Immature natural killer cell (primary cell): ENCODE measurements at regions not wholly inside any gene's neighbourhood (a gene's known extent, or its start where the extent isn't known, plus 50 kb on each side); places are given as distances from the start of the nearest gene placed in this dataset.
"Not testable (repeated sequence)": the region's sequence is repeated elsewhere in the genome, so short reads cannot be mapped to it uniquely, and the experiment has no call there.

Experiments
- DNase-seq, 3 donors: peaks; one replicate each; pipeline ENCODE4 v3.0.0; 2022; ENCODE audit warnings: mixed read lengths in 1 of 3
- H3K27ac Mint-ChIP-seq, 6 donors: one replicate each; pipeline ENCODE4 v1.8.0; 2020; ENCODE audit warnings: mixed read lengths in 6 of 6, mild to moderate bottlenecking in 5 of 6, inconsistent platforms in 4 of 6, moderate library complexity in 3 of 6
- H3K27me3 Mint-ChIP-seq, 3 donors: one replicate each; pipeline ENCODE4 v1.8.0; 2020 to 2021; ENCODE audit warnings: low read depth in 3 of 3, mild to moderate bottlenecking in 3 of 3, mixed read lengths in 3 of 3, moderate library complexity in 3 of 3, inconsistent platforms in 1 of 3
- H3K36me3 Mint-ChIP-seq, 3 donors: one replicate each; pipeline ENCODE4 v1.8.0; 2020; ENCODE audit warnings: mixed read lengths in 3 of 3, inconsistent platforms in 2 of 3, mild to moderate bottlenecking in 2 of 3
- H3K4me1 Mint-ChIP-seq, 2 donors: one replicate each; pipeline ENCODE4 v1.8.0; 2020; ENCODE audit warnings: inconsistent platforms in 2 of 2, mild to moderate bottlenecking in 2 of 2, mixed read lengths in 2 of 2, moderate library complexity in 1 of 2
- H3K4me3 Mint-ChIP-seq, 5 donors: one replicate each; pipeline ENCODE4 v1.8.0; 2020; ENCODE audit warnings: mild to moderate bottlenecking in 5 of 5, mixed read lengths in 5 of 5, inconsistent platforms in 3 of 5, moderate library complexity in 3 of 5
- H3K9me3 Mint-ChIP-seq, 6 donors: one replicate each; pipeline ENCODE4 v1.8.0; 2020; ENCODE audit warnings: mild to moderate bottlenecking in 6 of 6, mixed read lengths in 6 of 6, inconsistent platforms in 4 of 6, moderate library complexity in 3 of 6

DNA sequence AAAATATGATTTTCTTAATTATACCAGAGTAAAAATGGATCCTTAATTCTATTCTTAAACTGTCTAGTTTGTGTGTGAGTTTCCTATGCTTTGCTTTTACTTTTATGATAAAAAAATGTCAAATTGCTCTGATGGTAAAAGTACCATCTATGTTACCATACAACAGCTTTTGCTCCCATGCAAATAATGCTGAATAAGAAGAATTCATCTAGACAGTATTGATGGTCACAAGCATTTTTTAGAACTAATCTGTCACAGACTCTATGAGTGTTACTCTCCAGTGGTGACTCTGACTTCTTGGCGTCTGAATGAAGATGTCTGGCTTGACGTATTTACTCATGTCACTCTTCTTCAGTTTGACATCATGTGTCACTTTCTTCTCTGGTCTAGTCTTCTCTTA, 608.1 kb upstream of the RORB start:
- Mint-ChIP-seq H3K4me3 (no peak overlapping the region), H3K4me1 (no peaks in the 10 kb centered on the region), H3K27ac (no peak overlapping the region), H3K9me3 (peaks cover 0 to 7% (median 0%) of the 10 kb centered on the region in 6 donors), H3K27me3 (peaks cover 0 to 2% (median 2%) of the 10 kb centered on the region in 3 donors), H3K36me3 (no peaks in the 10 kb centered on the region)
- DNase-seq = no peak

DNA sequence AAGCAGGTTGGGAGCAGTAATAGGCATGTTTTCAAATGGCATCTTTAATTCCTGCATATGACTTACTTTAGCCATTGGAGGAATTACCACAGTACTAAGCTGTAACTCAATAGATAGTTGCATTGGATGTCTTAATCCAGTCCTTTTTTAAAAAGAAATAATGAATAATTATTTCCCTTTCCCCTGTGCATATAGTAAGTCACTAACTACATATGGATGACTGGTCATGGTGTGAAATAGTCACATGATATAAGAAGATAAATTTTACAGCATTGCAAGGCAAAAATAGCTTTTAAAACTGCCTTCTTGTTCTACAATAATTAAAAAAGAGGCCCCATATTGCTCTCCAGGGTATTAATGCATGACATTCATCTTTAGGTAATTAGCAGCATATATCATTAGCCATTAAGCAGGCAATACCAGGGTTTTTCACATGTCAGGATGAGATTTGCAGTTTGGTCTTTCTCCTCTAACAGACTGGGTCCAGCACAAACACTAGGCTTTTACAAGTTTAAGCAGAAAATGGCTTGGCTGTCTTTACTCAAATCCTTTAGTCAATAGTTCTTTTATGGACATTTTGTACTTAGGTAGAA, 606.4 kb upstream of the RORB start:
- Mint-ChIP-seq H3K36me3 (no peaks in the 10 kb centered on the region), H3K9me3 (peaks cover 0 to 6% (median 0%) of the 10 kb centered on the region in 6 donors), H3K27ac (no peak overlapping the region), H3K4me1 (no peaks in the 10 kb centered on the region), H3K4me3 (no peak overlapping the region), H3K27me3 (peaks cover 0 to 2% (median 2%) of the 10 kb centered on the region in 3 donors)
- DNase-seq = no peak

DNA sequence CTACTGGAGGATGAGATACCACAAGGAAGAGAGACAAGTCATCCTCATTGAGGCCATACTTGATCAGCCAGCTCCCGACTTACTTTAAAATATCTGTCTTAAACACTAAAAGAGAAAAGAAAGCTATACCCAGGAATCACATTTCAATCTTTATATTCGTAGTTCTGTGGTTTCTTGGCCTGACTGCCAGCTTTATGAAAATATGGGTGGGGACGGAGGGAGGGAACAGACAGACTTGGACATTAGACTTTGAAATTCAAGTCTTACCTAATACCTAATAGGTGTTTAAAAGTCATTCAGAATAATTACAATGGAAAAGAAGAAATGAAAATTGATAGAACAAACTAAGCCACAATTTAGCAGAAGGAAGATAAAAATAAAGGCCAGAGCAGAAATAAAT, 604.8 kb upstream of the RORB start:
- peaks cover 0 to 10% (median 0%) of the 10 kb centered on the region in 6 donors for H3K9me3 Mint-ChIP-seq
- no peak overlapping the region for H3K4me3 Mint-ChIP-seq
- no peaks in the 10 kb centered on the region for H3K4me1 Mint-ChIP-seq
- no peak for DNase-seq
- H3K27me3 Mint-ChIP-seq = peaks cover 0 to 2% (median 2%) of the 10 kb centered on the region in 3 donors
- peak overlapping the region in 1 of 6 donors; percentile 11 for H3K27ac Mint-ChIP-seq
- H3K36me3 Mint-ChIP-seq = no peaks in the 10 kb centered on the region

DNA sequence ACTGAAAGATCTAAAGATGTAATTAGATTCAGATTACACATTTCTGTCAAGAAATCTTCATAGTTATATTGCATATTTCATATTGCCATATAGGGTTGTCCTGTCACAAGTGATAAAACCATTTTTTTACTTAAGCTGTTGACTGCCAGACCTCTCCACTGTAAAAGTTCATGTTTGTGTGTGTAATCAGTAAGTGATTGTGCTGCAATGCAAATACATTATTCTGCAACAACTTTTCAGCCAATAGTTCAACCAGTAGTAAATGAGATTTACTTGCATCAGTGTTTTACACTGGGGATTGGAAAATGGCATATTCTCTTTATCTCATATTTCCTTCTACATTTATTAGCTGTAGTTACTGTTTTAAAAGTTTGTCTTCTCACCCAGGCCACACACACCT, 603.9 kb upstream of the RORB start:
- Mint-ChIP-seq H3K4me3 (no peak overlapping the region), H3K9me3 (peaks cover 0 to 10% (median 0%) of the 10 kb centered on the region in 6 donors)
- DNase-seq = no peak

DNA sequence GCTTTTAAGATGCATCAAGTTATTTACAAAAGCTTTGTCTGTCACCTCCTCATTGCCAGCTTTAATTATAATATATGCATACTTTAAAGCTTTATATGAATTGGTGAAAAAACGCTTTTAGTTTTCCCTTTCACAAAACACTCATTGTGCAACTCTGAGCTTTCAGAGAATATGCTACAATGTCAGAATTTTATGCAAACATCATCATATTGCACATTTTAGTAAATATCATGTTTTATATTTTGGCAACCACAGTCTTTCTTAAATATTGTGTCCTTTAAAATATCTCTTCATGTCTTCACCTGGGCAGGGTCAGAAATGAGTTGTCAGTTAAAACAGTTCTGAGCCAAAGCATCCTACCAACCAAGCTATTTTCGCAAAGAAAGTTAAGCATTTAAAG, 601.1 kb upstream of the RORB start:
- H3K27ac Mint-ChIP-seq = no peak overlapping the region
- H3K9me3 Mint-ChIP-seq = peaks cover 0 to 15% (median 0%) of the 10 kb centered on the region in 6 donors
- no peak overlapping the region for H3K4me3 Mint-ChIP-seq
- H3K4me1 Mint-ChIP-seq = no peaks in the 10 kb centered on the region
- no peaks in the 10 kb centered on the region for H3K36me3 Mint-ChIP-seq
- H3K27me3 Mint-ChIP-seq = peaks cover 2% of the 10 kb centered on the region in 3 donors
- no peak for DNase-seq

More for the DNA sequence above, 603.9 kb upstream of the RORB start:
- Mint-ChIP-seq H3K36me3 (no peaks in the 10 kb centered on the region), H3K27me3 (peaks cover 0 to 2% (median 2%) of the 10 kb centered on the region in 3 donors), H3K4me1 (no peaks in the 10 kb centered on the region), H3K27ac (no peak overlapping the region)

DNA sequence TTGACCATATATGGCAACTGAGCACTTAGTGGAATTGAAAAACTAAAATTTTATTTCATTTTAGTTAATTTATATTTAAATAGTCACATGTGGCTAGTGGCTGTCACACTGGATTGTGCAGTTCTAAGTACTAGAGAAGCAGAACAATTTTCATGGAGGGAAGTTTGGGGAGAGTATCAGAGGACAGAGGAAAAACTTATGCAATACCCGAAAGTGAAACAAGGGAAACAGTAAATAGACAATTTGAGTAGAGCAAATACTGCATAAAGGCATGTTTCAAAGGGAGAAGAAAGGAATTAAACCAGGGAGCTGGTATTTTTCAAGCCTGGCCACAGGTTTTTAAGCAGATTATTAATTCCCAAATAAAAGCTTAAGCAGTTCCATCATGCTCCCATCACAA, 590.5 kb upstream of the RORB start:
- no peak for DNase-seq
- H3K27me3 Mint-ChIP-seq = peaks cover 0 to 4% (median 0%) of the 10 kb centered on the region in 3 donors
- no peak overlapping the region for H3K4me3 Mint-ChIP-seq
- no peaks in the 10 kb centered on the region for H3K4me1 Mint-ChIP-seq
- peaks cover 0 to 4% (median 0%) of the 10 kb centered on the region in 6 donors for H3K9me3 Mint-ChIP-seq
- H3K27ac Mint-ChIP-seq = no peak overlapping the region
- no peaks in the 10 kb centered on the region for H3K36me3 Mint-ChIP-seq

DNA sequence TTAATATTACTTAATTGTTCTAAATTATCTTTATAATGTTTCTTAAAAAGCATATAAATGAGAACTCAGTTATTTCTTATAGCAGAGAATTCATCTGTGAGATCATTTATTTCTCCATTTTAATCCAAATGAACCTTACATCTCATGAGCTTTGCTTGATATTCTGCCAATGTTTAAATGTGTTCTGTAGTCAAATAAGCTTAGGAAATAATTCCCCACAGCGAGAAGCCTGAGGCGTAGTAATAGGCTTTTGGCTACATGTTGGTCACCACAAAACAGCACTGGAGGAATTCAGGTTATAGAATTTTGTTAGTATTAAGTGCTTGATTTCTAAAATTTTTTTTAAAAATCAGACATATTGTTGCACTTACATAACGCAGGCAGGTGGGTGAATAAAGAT, 585.3 kb upstream of the RORB start:
- H3K4me1 Mint-ChIP-seq = no peaks in the 10 kb centered on the region
- H3K27me3 Mint-ChIP-seq = no peaks in the 10 kb centered on the region
- H3K9me3 Mint-ChIP-seq = no peaks in the 10 kb centered on the region
- DNase-seq = no peak
- H3K4me3 Mint-ChIP-seq = no peak overlapping the region
- no peak overlapping the region for H3K27ac Mint-ChIP-seq
- H3K36me3 Mint-ChIP-seq = no peaks in the 10 kb centered on the region

DNA sequence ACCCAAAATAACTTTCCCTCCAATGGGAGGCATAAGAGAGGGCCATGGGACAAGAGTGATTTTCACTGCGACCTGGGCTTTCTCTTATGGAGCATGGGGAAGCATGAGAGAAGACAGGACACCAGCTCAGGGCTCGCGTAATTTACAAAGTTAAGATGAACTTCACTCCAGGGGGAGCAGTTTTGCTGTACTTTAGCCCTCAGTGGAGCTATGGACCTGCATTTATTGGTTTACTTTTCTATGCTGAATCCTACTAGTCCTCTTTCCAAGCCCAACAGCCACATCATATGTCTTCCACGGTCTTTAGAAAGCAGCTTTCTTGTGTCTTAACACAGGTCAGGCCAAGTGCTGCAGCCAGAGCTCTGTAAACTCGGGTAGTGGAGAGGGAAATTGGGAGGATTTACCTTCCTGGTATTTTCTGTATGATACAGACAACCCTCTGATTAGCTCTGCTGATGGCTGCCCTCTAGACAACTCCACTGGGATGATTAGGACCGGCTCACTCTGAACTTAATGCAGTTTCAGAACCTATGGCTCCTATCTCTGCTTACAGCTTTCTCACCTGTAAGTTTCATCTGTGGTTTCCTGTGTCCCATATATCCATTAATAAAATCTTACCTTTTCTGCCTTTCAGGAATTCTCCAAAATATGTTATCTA, 581.0 kb upstream of the RORB start:
- Mint-ChIP-seq H3K9me3 (no peaks in the 10 kb centered on the region), H3K27me3 (peaks cover 0 to 3% (median 0%) of the 10 kb centered on the region in 3 donors), H3K36me3 (no peaks in the 10 kb centered on the region), H3K4me3 (no peak overlapping the region), H3K4me1 (no peaks in the 10 kb centered on the region), H3K27ac (no peak overlapping the region)
- DNase-seq = no peak

DNA sequence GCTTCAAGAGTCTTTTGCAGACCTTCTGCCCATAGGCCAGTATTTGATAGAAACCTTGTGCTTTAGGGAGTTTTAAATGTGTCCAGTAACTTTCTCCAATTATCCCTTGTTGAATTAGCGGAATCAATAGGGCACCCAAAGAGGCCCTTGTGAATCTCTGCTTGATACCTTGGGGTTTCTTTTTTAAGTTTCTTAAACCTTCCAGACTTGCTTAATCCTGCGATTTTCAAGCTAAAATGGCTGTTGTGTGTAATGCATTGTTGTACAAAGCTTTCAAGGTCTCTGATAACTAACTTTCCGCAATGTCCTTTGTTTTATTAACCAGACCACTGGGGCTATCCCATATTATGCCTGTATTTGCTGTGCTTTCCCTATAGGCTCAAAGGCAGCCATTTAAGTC, 577.4 kb upstream of the RORB start:
- DNase-seq = no peak
- Mint-ChIP-seq H3K27ac (no peak overlapping the region), H3K4me3 (no peak overlapping the region), H3K4me1 (no peaks in the 10 kb centered on the region), H3K9me3 (no peaks in the 10 kb centered on the region), H3K27me3 (peaks cover 0 to 4% (median 3%) of the 10 kb centered on the region in 3 donors), H3K36me3 (no peaks in the 10 kb centered on the region)

DNA sequence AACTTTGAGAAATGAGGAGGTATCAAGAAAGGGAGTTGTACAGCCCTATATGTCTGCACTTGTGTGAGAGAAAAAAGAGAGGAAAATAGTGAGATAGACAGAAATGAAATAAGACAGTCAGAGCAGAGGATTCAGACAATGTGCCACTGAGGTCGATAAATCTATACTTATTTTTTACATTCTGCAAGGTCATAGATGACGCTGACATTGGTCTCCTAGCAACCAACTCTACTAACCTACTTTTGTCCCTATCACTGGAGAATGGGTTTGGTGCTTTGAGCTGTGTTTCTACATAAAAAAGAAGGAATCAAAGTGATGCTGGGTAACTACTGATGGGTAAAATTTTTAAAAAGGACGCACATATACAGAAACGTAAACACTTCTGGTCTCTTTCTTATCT, 573.3 kb upstream of the RORB start:
- Mint-ChIP-seq H3K27ac (no peak overlapping the region), H3K27me3 (peaks cover 0 to 4% (median under 1%) of the 10 kb centered on the region in 3 donors), H3K36me3 (no peaks in the 10 kb centered on the region), H3K9me3 (no peaks in the 10 kb centered on the region), H3K4me3 (no peak overlapping the region), H3K4me1 (no peaks in the 10 kb centered on the region)
- no peak for DNase-seq

DNA sequence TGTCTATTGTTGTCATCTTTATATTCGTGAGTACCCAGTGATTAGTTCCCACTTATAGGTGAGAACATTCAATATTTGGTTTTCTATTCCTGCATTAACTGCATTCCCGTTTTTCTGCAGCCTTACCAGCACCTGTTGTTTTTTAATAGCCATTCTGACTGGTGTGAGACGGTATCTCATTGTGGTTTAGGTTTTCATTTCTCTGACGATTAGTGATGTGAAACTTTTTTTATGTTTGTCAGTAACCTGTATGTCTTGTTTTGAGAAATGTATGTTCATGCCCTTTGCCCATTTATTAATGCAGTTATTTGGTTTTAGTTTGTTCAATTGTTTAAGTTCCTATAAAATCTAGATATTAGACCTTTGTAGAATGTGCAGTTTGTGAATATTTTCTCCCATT, 546.0 kb upstream of the RORB start:
- H3K36me3 Mint-ChIP-seq = no peaks in the 10 kb centered on the region
- no peaks in the 10 kb centered on the region for H3K4me1 Mint-ChIP-seq
- no peak overlapping the region for H3K4me3 Mint-ChIP-seq
- H3K27me3 Mint-ChIP-seq = peaks cover 0 to 4% (median 0%) of the 10 kb centered on the region in 3 donors
- no peak for DNase-seq
- peaks cover 0 to 13% (median 1%) of the 10 kb centered on the region in 6 donors for H3K9me3 Mint-ChIP-seq
- no peak overlapping the region for H3K27ac Mint-ChIP-seq

DNA sequence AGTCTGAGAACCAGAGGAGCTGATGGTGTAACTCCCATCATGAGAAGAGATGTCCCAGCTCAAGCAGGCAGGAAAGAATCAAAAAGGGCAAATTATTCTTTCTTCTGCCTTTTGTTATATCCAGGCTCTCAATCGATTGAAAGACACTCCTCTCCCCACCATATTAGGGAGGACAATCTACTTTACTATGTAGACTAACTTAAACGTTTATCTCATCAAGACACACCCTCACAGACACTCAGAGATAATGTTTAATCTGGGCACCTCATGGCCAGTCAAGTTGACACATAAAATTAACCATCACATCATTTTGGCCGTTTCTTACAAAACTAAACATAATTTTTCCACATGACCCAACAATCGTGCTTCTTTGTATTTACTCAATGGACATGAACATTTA, 534.3 kb upstream of the RORB start:
- peaks cover 0 to 8% (median 0%) of the 10 kb centered on the region in 6 donors for H3K9me3 Mint-ChIP-seq
- H3K36me3 Mint-ChIP-seq = no peaks in the 10 kb centered on the region
- H3K27ac Mint-ChIP-seq = no peak overlapping the region
- H3K4me3 Mint-ChIP-seq = no peak overlapping the region
- no peaks in the 10 kb centered on the region for H3K4me1 Mint-ChIP-seq
- peaks cover 0 to 2% (median 0%) of the 10 kb centered on the region in 3 donors for H3K27me3 Mint-ChIP-seq
- DNase-seq = no peak

DNA sequence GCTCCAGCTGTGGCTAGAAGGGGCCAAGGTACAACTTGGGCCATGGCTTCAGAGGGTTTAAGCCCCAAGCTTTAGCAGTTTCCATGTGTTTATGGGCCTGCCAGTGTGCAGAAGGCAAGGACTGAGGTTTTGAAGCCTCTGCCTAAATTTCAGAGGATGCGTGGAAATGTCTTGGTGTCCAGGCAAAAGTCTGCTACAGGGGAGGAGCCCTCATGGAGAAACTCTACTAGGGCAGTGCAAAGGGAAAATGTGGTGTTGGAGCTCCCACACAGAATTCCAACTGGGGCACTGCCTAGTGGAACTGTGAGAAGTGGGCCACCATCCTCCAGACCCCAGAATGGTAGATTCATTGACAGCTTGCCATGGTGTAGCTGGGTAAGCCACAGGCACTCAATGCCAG, 527.2 kb upstream of the RORB start:
- Mint-ChIP-seq H3K4me3 (no peak overlapping the region), H3K36me3 (peaks cover 0 to 6% (median 5%) of the 10 kb centered on the region in 3 donors), H3K9me3 (peaks cover 0 to 18% (median 2%) of the 10 kb centered on the region in 6 donors), H3K27me3 (peaks cover 0 to 2% (median 1%) of the 10 kb centered on the region in 3 donors), H3K4me1 (no peaks in the 10 kb centered on the region), H3K27ac (no peak overlapping the region)
- no peak for DNase-seq

DNA sequence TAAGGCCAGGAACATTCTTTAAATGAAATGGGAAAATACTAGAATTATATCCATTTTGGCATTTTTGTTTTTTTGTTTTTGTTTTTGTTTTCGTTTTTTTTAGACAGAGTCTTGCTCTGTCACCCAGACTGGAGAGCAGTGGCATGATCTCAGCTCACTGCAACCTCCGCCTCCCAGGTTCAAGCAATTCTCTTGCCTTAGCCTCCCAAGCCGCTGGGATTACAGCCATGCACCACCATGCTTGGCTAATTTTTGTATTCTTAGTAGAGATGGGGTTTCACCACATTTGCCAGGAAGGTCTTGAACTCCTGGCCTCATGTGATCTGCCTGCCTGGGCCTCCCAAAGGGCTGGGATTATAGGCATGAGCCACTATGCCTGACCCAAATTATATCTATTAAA, 520.7 kb upstream of the RORB start:
- H3K4me1 Mint-ChIP-seq, H3K4me3 Mint-ChIP-seq, H3K36me3 Mint-ChIP-seq, H3K27me3 Mint-ChIP-seq, H3K27ac Mint-ChIP-seq, H3K9me3 Mint-ChIP-seq, DNase-seq: not testable (repeated sequence)

DNA sequence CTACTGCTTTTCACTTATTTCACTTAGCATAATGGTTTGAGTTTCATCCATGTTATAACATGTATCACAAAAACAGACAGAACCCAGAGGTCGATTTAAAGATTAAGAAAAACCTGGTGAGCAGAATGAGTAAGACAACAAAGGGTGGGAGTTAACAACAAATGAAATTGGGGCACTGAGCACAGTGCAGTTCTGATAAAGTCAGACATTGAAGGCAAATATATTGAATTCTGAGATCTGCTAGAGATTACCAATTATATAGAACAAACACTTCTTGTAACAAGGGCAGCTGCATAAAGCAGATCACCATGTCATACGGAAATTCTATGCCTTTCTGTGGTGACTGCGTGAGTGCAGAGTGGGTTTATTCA, 517.3 kb upstream of the RORB start:
- no peaks in the 10 kb centered on the region for H3K4me1 Mint-ChIP-seq
- no peaks in the 10 kb centered on the region for H3K9me3 Mint-ChIP-seq
- no peaks in the 10 kb centered on the region for H3K27me3 Mint-ChIP-seq
- no peak overlapping the region for H3K4me3 Mint-ChIP-seq
- H3K27ac Mint-ChIP-seq = no peak overlapping the region
- DNase-seq = no peak
- H3K36me3 Mint-ChIP-seq = no peaks in the 10 kb centered on the region
